CD4-positive, alpha-beta T cell (primary cell): ENCODE measurements at regions not wholly inside any gene's neighbourhood (a gene's known extent, or its start where the extent isn't known, plus 50 kb on each side); places are given as distances from the start of the nearest gene placed in this dataset.

Source experiments
- ATAC-seq: fragments of 200-7000 bp; cut with Tn5 transposase; one replicate; pipeline ENCODE4 v1.10.0; 2022; ENCODE audit warnings: mild to moderate bottlenecking; ENCODE audit not compliant: poor library complexity
- CTCF ChIA-PET: fragments of 350-600 bp; sonication (Branson Sonifier 250); formaldehyde crosslinking; loops from one replicate; lab custom pipeline; 2021; ENCODE audit warnings: antibody characterized with exemption, inconsistent platforms; lab: Charles Lee
- POLR2A ChIA-PET: fragments of 350-600 bp; sonication (Branson Sonifier 250); formaldehyde crosslinking; loops from one replicate; lab custom pipeline; 2021; ENCODE audit warnings: antibody characterized with exemption, inconsistent platforms; lab: Charles Lee
- DNase-seq, 14 experiments: peaks; one replicate each; pipeline ENCODE4 v3.0.0-alpha.2; 2013 to 2020; ENCODE audit warnings: mixed read lengths in 2 of 14
- H3K27ac ChIP-seq, 2 donors: one replicate each; pipeline versions ENCODE4 v1.5.1 to v1.7.0; 2013; ENCODE audit warnings: low read length in 2 of 2, low read depth in 1 of 2, mild to moderate bottlenecking in 1 of 2
- H3K27me3 ChIP-seq, 2 experiments: 1 replicate in 1 of 2; 2 replicates in 1 of 2; pipeline versions ENCODE4 v1.6.1 to v1.7.0; 2013; ENCODE audit warnings: low read length in 2 of 2, control low read depth in 1 of 2, mild to moderate bottlenecking in 1 of 2, moderate library complexity in 1 of 2; ENCODE audit not compliant: insufficient read depth in 2 of 2, control insufficient read depth in 1 of 2
- H3K36me3 ChIP-seq: one replicate; pipeline ENCODE4 v1.6.1; 2013; ENCODE audit warnings: low read length, control low read depth; ENCODE audit not compliant: insufficient read depth
- H3K4me1 ChIP-seq: one replicate; pipeline ENCODE4 v1.6.1; 2013; ENCODE audit warnings: low read length, control low read depth; ENCODE audit not compliant: insufficient read depth
- H3K4me3 ChIP-seq: one replicate; pipeline ENCODE4 v1.5.1; 2013; ENCODE audit warnings: mild to moderate bottlenecking, low read length, moderate library complexity
- H3K9me3 ChIP-seq, 2 experiments: 1 replicate in 1 of 2; 2 replicates in 1 of 2; pipeline versions ENCODE4 v1.6.1 to v1.7.0; 2013; ENCODE audit warnings: low read length in 2 of 2, mild to moderate bottlenecking in 2 of 2, control low read depth in 1 of 2, moderate library complexity in 1 of 2; ENCODE audit not compliant: control insufficient read depth in 1 of 2, insufficient read depth in 1 of 2
- H3K27ac Mint-ChIP-seq: one replicate; pipeline ENCODE4 v1.8.0; 2020; ENCODE audit warnings: mixed read lengths
- H3K27me3 Mint-ChIP-seq: one replicate; pipeline ENCODE4 v1.8.0; 2021; ENCODE audit warnings: mixed read lengths
- H3K36me3 Mint-ChIP-seq: one replicate; pipeline ENCODE4 v1.8.0; 2021; ENCODE audit warnings: low read depth, mixed read lengths
- H3K4me1 Mint-ChIP-seq: one replicate; pipeline ENCODE4 v1.8.0; 2021; ENCODE audit warnings: low read depth, mixed read lengths
- H3K4me3 Mint-ChIP-seq: one replicate; pipeline ENCODE4 v1.8.0; 2020; ENCODE audit warnings: mild to moderate bottlenecking, mixed read lengths
- H3K9me3 Mint-ChIP-seq: one replicate; pipeline ENCODE4 v1.8.0; 2020; ENCODE audit warnings: mixed read lengths
- CTCF ChIP-seq: fragments of 200-600 bp; IDR thresholded peaks from one replicate; pipeline ENCODE4 v1.8.0; 2022; ENCODE audit warnings: antibody characterized with exemption, mild to moderate bottlenecking
- intact Hi-C, 2 experiments: fragments of 100-400 bp; cut with DNase I in 1 of 2; cut with micrococcal nuclease in 1 of 2; formaldehyde crosslinking; loops; one replicate each; pipeline versions ENCODE4 v1.15.1 to v1.9.0; 2023 to 2025; cut with DNase I, micrococcal nuclease

GRCh38 chr10:69696073-69696731 is 66.2 kb downstream of the FAM241B start:
- H3K4me3 ChIP-seq: no peak overlapping the region
- peaks cover 0 to 4% of the 10 kb centered on the region in 2 experiments for H3K27me3 ChIP-seq
- no peaks in the 10 kb centered on the region for H3K4me1 ChIP-seq
- H3K4me3 Mint-ChIP-seq: no peak overlapping the region
- TF ChIP-seq CTCF: peak; percentile 31
- no peaks in the 10 kb centered on the region for H3K4me1 Mint-ChIP-seq
- H3K36me3 ChIP-seq: no peaks in the 10 kb centered on the region
- H3K9me3 Mint-ChIP-seq: no peaks in the 10 kb centered on the region
- no peak overlapping the region for H3K27ac ChIP-seq
- no peaks in the 10 kb centered on the region for H3K36me3 Mint-ChIP-seq
- DNase-seq (peak in 3 of 14 experiments; percentile 8 to 22 (median 19)), ATAC-seq (no peak)
- POLR2A ChIA-PET: no interaction called here
- intact Hi-C loops: no loop called here
- no peaks in the 10 kb centered on the region for H3K9me3 ChIP-seq
- no peak overlapping the region for H3K27ac Mint-ChIP-seq
- CTCF ChIA-PET: no interaction called here
- H3K27me3 Mint-ChIP-seq: peaks cover 22% of the 10 kb centered on the region

- ATAC-seq: no peak
- H3K4me1 Mint-ChIP-seq: no peaks in the 10 kb centered on the region
- H3K27me3 ChIP-seq: peaks cover 0 to 9% of the 10 kb centered on the region in 2 experiments
- ChIA-PET CTCF (no interaction called here), POLR2A (no interaction called here)
- no peaks in the 10 kb centered on the region for H3K4me1 ChIP-seq
- no peak for TF ChIP-seq CTCF
- DNase-seq: no peak
- no peak overlapping the region for H3K4me3 ChIP-seq
- H3K27me3 Mint-ChIP-seq: peaks cover 26% of the 10 kb centered on the region
- H3K36me3 ChIP-seq: no peaks in the 10 kb centered on the region
- H3K4me3 Mint-ChIP-seq: no peak overlapping the region
- H3K36me3 Mint-ChIP-seq: no peaks in the 10 kb centered on the region
- intact Hi-C loops: no loop called here
- H3K9me3 ChIP-seq: no peaks in the 10 kb centered on the region
- no peak overlapping the region for H3K27ac ChIP-seq
- no peak overlapping the region for H3K27ac Mint-ChIP-seq
- no peaks in the 10 kb centered on the region for H3K9me3 Mint-ChIP-seq
These were observed 67.0 kb downstream of the FAM241B start for GRCh38 chr10:69697006-69697405.

- H3K27me3 Mint-ChIP-seq: peaks cover 45% of the 10 kb centered on the region
- Histone ChIP-seq H3K9me3 (no peaks in the 10 kb centered on the region), H3K4me3 (no peak overlapping the region), H3K27me3 (peaks cover 0 to 20% of the 10 kb centered on the region in 2 experiments), H3K27ac (no peak overlapping the region), H3K36me3 (no peaks in the 10 kb centered on the region), H3K4me1 (no peaks in the 10 kb centered on the region)
- H3K4me3 Mint-ChIP-seq: no peak overlapping the region
- DNase-seq (no peak), ATAC-seq (no peak)
- ChIA-PET CTCF (no interaction called here), POLR2A (no interaction called here)
- intact Hi-C loops: no loop called here
- no peak for TF ChIP-seq CTCF
- H3K4me1 Mint-ChIP-seq: no peaks in the 10 kb centered on the region
- no peaks in the 10 kb centered on the region for H3K36me3 Mint-ChIP-seq
- no peak overlapping the region for H3K27ac Mint-ChIP-seq
- no peaks in the 10 kb centered on the region for H3K9me3 Mint-ChIP-seq
These were observed 73.2 kb downstream of the FAM241B start for GRCh38 chr10:69703256-69703655.
